ENCODE measurements at regions not wholly inside any gene's neighbourhood (a gene's known extent, or its start where the extent isn't known, plus 50 kb on each side); places are given as distances from the start of the nearest gene placed in this dataset.
"Not testable (repeated sequence)": the region's sequence is repeated elsewhere in the genome, so short reads cannot be mapped to it uniquely, and the experiment has no call there.

DNA sequence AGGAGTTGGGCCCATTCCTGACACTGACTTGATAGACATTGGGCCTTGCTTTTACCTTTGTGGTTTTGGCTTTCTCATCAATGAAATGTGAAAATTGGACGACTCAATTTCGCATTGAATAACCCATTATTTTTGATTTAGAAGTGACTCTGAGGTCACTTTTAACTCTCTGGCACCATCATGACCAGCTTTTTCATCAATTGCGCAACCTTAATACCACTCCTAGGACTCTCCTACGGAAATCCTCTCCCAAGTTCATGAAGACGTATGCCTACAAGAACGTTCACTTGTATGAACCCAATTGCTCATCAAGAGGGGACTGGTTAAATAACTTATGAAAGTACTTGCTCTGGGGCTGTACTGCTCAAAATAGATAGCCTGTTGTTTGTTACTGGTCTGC, 86.7 kb upstream of the CHD6 start:
- Histone ChIP-seq H3K4me1 (no peaks in the 10 kb centered on the region), H3K4me3 (no peak overlapping the region), H3K9me3 (no peaks in the 10 kb centered on the region), H3K36me3 (no peaks in the 10 kb centered on the region), H3K27me3 (no peaks in the 10 kb centered on the region), H3K27ac (no peak overlapping the region)
- DNase-seq, result no peak
- no peak for TF ChIP-seq POLR2A (IDR thresholded peaks at IDR 0.05)
- TF ChIP-seq, protein P1, sequence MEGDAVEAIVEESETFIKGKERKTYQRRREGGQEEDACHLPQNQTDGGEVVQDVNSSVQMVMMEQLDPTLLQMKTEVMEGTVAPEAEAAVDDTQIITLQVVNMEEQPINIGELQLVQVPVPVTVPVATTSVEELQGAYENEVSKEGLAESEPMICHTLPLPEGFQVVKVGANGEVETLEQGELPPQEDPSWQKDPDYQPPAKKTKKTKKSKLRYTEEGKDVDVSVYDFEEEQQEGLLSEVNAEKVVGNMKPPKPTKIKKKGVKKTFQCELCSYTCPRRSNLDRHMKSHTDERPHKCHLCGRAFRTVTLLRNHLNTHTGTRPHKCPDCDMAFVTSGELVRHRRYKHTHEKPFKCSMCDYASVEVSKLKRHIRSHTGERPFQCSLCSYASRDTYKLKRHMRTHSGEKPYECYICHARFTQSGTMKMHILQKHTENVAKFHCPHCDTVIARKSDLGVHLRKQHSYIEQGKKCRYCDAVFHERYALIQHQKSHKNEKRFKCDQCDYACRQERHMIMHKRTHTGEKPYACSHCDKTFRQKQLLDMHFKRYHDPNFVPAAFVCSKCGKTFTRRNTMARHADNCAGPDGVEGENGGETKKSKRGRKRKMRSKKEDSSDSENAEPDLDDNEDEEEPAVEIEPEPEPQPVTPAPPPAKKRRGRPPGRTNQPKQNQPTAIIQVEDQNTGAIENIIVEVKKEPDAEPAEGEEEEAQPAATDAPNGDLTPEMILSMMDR (IDR thresholded peaks at IDR 0.05), result no peak
- intact Hi-C loops (cut with DNase I; ENCODE audit: low total_unique reads), result no loop called here

- no peak for DNase-seq
- Histone ChIP-seq H3K27ac (no peak overlapping the region), H3K4me1 (no peaks in the 10 kb centered on the region), H3K4me3 (no peak overlapping the region), H3K9me3 (no peaks in the 10 kb centered on the region), H3K27me3 (no peaks in the 10 kb centered on the region), H3K36me3 (no peaks in the 10 kb centered on the region)
- TF ChIP-seq POLR2A (IDR thresholded peaks at IDR 0.05), result no peak
- TF ChIP-seq, protein P1 (IDR thresholded peaks at IDR 0.05), result no peak
- intact Hi-C loops (cut with DNase I; ENCODE audit: low total_unique reads), result no loop called here
Observed at GRCh38 chr20:41702647-41703046, 84.5 kb upstream of the CHD6 start.

DNA sequence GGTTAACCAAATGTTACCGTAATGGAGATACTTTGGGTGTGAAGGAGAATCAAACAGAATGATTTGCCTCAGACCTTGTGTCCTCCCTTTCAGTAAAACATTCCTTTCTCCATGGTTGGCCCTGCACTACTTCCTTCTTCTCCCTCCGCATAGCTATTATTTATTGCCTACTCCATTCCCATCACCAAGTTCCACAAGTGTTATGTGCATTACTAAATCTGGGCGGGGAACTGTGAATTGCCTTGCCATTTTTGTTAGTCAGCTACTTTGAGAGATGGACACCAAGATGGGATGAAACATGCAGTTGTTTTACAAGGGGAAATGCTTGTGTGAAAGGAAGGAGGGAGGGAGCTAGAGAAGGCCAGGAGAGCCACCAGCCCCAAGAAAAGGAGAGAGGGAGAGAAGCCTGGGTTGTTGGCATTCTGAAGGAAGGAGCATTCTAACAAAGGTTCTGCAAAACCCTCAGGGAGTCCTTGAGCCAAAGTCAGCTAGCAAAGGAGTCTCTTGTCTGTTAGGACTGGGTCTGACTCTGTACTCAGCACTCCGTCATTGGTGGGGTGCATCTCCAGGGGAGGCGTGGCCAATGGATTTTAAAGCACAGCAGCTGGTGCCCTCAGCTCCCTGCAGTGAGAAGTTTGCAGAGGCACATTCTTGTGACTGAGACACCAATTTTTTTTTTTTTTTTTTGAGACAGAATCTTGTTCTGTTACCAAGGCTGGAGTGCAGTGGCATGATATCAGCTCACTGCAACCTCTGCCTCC, 83.6 kb upstream of the CHD6 start:
- H3K27ac ChIP-seq, result no peak overlapping the region
- no peaks in the 10 kb centered on the region for H3K36me3 ChIP-seq
- H3K4me3 ChIP-seq, result no peak overlapping the region
- DNase-seq, result no peak
- TF ChIP-seq, protein P1 (IDR thresholded peaks at IDR 0.05), result no peak
- TF ChIP-seq POLR2A (IDR thresholded peaks at IDR 0.05), result no peak
- H3K4me1 ChIP-seq, result no peaks in the 10 kb centered on the region
- H3K9me3 ChIP-seq, result no peaks in the 10 kb centered on the region
- no peaks in the 10 kb centered on the region for H3K27me3 ChIP-seq
- intact Hi-C loops (cut with DNase I; ENCODE audit: low total_unique reads), result no loop called here

- intact Hi-C loops (cut with DNase I; ENCODE audit: low total_unique reads); H3K4me3 ChIP-seq; DNase-seq; H3K27ac ChIP-seq; H3K27me3 ChIP-seq; H3K9me3 ChIP-seq; H3K4me1 ChIP-seq; H3K36me3 ChIP-seq: not testable (repeated sequence)
Observed at GRCh38 chr20:41699673-41700072, 81.5 kb upstream of the CHD6 start.

DNA sequence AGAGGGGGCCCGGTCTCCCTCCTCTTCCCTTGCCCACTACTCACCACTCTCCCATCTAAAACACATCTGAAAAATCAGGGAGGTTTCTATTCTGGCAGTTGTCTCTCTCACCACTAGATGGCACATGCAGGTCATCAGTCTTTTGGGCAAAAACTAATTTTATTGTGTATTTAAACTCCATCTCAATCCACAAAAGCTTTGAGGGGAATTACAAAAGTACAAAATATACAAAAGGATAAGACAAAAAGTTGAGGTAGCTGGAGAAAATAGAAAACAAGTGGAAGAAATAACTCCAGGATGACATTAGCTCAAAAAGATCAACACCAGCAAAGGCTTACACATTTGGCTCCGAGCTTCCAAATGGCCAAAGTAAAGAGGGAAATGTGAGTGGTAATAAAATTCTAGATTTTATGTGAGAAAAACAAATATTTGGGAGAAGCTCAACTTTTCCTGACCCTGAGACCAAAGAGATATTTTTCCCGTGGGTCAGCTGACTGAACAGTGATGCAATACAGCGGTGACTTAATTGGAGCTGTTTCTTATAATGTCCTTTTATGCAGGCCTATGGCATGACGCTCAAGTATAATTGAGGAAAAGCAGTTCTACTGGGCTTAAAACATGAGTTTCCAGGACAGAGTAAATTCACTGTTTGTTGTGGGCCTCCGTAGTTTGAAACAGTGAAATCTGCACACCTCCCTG, 79.8 kb upstream of the CHD6 start:
- Histone ChIP-seq H3K36me3 (no peaks in the 10 kb centered on the region), H3K27me3 (no peaks in the 10 kb centered on the region), H3K4me1 (peaks cover 0 to 4% of the 10 kb centered on the region in 2 donors), H3K27ac (no peak overlapping the region), H3K9me3 (no peaks in the 10 kb centered on the region), H3K4me3 (no peak overlapping the region)
- TF ChIP-seq, protein P1 (IDR thresholded peaks at IDR 0.05), result peak; percentile 45 to 55 (median 50)
- TF ChIP-seq POLR2A (IDR thresholded peaks at IDR 0.05), result no peak
- no peak for DNase-seq
- intact Hi-C loops (cut with DNase I; ENCODE audit: low total_unique reads), result no loop called here

Data from uterus (tissue), 3 donors.